GM19328 (cell line): ENCODE measurements at regions not wholly inside any gene's neighbourhood (a gene's known extent, or its start where the extent isn't known, plus 50 kb on each side); places are given as distances from the start of the nearest gene placed in this dataset.

Experiments
- ATAC-seq: cut with Tn5 transposase; IDR thresholded peaks from one replicate; pipeline ENCODE4 v1.9.1; 2021; ENCODE audit warnings: mild to moderate bottlenecking, moderate library complexity; ENCODE audit not compliant: unreplicated experiment

DNA sequence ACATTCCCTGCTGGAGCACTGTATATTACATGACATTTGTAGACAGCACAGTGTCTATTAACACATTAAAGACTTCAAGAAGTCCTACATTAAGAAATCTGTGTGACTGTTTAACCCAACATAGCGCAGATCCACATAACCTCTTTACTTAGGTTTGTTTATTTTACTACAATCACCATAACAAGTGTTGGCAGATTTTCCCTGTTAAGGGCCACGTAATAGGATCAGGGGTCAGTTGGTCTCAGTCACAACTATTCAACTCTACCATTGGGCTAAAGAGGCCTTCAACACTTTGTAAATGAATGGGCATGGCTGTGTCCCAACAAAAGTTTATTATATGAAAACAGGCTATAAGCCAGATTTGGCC lies 51.3 kb upstream of the ADORA2B start:
- no peak for ATAC-seq

DNA sequence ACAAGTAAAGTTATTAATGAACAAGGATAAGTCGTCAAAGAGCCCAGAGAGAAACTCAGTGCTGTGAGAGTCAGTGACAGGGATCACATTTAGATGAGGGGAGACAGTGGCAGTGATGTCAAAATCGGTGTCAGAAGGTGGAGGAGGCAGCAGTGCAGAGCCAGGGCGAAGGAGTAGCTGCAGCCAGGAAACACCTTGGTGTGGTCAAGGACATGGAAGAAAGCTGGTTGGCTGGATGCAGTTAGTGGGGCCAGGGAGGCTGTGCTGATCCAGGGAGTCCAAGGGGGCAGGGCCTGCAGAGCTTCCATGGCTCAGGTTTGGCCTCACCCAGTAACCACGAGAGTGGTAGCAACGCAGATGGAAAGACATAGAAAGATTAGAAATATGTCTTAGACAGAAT lies 50.7 kb upstream of the ADORA2B start:
- no peak for ATAC-seq

DNA sequence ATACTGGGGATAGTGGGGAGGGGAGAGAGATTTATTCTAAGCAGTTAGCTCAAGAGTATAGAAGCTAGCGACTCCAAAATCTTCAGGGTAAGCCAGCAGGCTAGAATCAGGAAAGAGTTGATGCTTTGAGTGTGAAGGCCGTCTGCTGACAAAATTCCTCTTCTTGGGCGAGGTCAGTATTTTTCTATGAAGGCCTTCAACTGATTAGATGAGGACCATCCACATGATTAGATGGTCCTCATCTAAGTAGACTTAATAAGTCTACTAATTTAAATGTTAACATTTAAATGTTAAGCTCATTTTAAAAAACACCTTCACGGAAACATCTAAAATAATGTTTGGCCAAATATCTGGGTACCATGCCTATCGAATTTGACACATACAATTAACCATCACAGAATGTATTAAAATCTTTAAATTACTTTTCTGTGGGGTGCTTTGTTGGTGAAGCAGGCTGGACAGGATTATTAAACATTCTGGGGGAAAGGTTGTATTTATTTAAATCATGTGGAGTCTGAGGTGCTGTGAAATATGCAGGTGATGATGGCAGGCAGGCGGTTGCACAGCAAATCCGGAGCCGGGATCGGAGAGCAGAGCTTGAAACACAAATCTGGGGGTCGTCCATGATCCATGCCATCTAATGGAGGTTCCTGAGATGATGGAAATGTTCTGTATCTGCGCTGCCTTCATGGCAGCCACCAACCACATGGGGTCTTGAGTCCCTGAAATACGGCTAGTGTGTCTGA lies 49.8 kb upstream of the ADORA2B start:
- ATAC-seq = no peak
